ENCODE measurements at regions not wholly inside any gene's neighbourhood (a gene's known extent, or its start where the extent isn't known, plus 50 kb on each side); places are given as distances from the start of the nearest gene placed in this dataset.
A peak's percentile ranks its signal among the peaks of the same experiment; 100 is the strongest.

- Histone ChIP-seq H3K27ac (no peak overlapping the region), H3K4me1 (replicated peaks in 1 of 2) (no peaks in the 10 kb centered on the region), H3K4me3 (no peak overlapping the region)
- in situ Hi-C loops (cut with MboI; ENCODE audit: low pct_unique_long_range_greater_than_20kb in 2 of 9, low sequenced_read_pairs in 9 of 9, unreplicated experiment in 9 of 9) = no loop called here
- ATAC-seq (replicated peaks in 6 of 8) = no peak
Observed at GRCh38 chr1:213876531-213876930, 111.2 kb upstream of the PROX1 start.

GRCh38 chr1:213883618-213884017 is 104.2 kb upstream of the PROX1 start:
- in situ Hi-C loops (cut with MboI; ENCODE audit: low pct_unique_long_range_greater_than_20kb in 2 of 9, low sequenced_read_pairs in 9 of 9, unreplicated experiment in 9 of 9) = no loop called here
- peaks cover 0 to 3% of the 10 kb centered on the region in 2 donors for H3K4me1 ChIP-seq (replicated peaks in 1 of 2)
- H3K4me3 ChIP-seq = no peak overlapping the region
- H3K27ac ChIP-seq = no peak overlapping the region
- WGBS, 10 experiments = 0 to 100% (median 70%) methylated on average over 1 to 2 of the region's 2 CpGs; no CpG with 5 or more reads in 3 of the 10 experiments
- ATAC-seq (replicated peaks in 6 of 8) = no peak

- H3K4me3 ChIP-seq = no peak overlapping the region
- no peak for ATAC-seq (replicated peaks in 6 of 8)
- H3K27ac ChIP-seq = no peak overlapping the region
- WGBS, 10 experiments = 0% methylated on average over 1 of the region's 1 CpG; no CpG with 5 or more reads in 4 of the 10 experiments
- in situ Hi-C loops (cut with MboI; ENCODE audit: low pct_unique_long_range_greater_than_20kb in 2 of 9, low sequenced_read_pairs in 9 of 9, unreplicated experiment in 9 of 9) = no loop called here
- H3K4me1 ChIP-seq (replicated peaks in 1 of 2) = peaks cover 0 to 3% of the 10 kb centered on the region in 2 donors
Observed at GRCh38 chr1:213884402-213884801, 103.4 kb upstream of the PROX1 start.

DNA sequence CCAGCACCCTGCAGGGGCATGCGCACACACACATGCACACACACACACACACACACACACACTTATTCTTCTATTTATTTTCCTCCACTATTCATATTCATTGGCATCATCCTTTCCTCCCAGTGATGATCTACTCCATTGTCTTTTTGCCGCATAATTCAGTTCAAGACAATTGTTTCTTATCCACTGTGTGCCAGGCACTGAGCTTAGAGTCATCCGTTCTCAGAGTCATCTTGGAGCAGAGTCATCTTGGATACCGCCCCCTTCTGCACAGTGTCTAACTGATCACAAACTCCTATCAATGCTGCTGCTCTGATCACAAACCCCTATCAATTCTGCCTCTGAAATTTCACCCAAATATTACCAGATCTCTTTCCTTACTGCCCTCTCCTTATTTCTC is 102.8 kb upstream of the PROX1 start:
- H3K4me3 ChIP-seq = no peak overlapping the region
- ATAC-seq (replicated peaks in 6 of 8) = peak in 3 of 8 experiments; percentile 52 to 64 (median 61)
- in situ Hi-C loops (cut with MboI; ENCODE audit: low pct_unique_long_range_greater_than_20kb in 2 of 9, low sequenced_read_pairs in 9 of 9, unreplicated experiment in 9 of 9) = no loop called here
- peaks cover 0 to 3% of the 10 kb centered on the region in 2 donors for H3K4me1 ChIP-seq (replicated peaks in 1 of 2)
- WGBS, 10 experiments = 28 to 100% (median 70%) methylated on average over 1 to 4 of the region's 4 CpGs; no CpG with 5 or more reads in 1 of the 10 experiments
- H3K27ac ChIP-seq = no peak overlapping the region

GRCh38 chr1:213887842-213888241 is 99.9 kb upstream of the PROX1 start:
- ATAC-seq (replicated peaks in 6 of 8) = no peak
- 60 to 100% (median 100%) methylated on average over 1 of the region's 1 CpG; no CpG with 5 or more reads in 2 of the 10 experiments for WGBS, 10 experiments
- Histone ChIP-seq H3K27ac (no peak overlapping the region), H3K4me1 (replicated peaks in 1 of 2) (peaks cover 0 to 5% of the 10 kb centered on the region in 2 donors), H3K4me3 (no peak overlapping the region)
- in situ Hi-C loops (cut with MboI; ENCODE audit: low pct_unique_long_range_greater_than_20kb in 2 of 9, low sequenced_read_pairs in 9 of 9, unreplicated experiment in 9 of 9) = no loop called here

DNA sequence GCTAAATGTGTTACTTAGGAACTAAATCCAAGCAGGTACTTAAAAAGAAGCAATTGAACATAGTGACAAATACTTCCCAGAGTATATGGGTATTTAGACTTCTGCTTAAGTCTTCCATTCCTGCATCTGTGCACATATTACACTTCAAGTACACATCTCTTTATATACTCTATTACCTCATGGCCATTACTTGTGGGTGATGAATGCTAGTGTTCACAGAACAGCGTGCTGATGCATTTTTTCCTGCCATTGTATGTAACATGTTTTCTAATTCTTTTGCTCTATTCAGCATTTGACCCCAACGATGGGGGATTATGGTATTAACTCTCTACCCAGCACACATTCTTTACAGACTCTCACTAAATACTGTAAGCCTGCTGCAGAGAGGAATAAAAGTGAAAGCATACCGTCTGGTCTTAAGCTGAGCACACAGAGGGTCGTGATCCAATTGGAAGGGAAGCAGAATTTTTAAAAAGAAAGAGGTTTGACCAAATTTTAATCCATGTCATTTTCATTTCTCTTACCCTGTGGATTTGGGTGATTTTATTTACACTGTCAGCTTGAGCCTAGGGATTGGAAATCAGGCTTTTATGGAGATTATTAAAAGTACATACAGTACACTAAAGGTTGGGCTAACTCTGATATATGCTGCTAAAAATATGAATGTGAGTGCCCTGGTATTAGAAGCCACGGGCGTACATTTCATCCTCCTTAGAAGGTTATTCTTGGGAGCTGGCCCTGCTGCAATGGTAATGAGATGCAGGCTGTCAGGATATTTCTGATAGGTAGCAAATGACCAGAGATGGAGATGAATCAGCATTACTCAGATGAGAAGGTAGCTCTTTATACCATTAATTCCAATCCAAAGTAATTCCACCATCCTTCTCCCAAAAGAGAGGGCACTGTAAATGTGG is 95.5 kb upstream of the PROX1 start:
- 0 to 87% (median 70%) methylated on average over 2 to 6 of the region's 6 CpGs; no CpG with 5 or more reads in 1 of the 10 experiments for WGBS, 10 experiments
- in situ Hi-C loops (cut with MboI; ENCODE audit: low pct_unique_long_range_greater_than_20kb in 2 of 9, low sequenced_read_pairs in 9 of 9, unreplicated experiment in 9 of 9) = no loop called here
- ATAC-seq (replicated peaks in 6 of 8) = peak in 2 of 8 experiments; percentile 66 to 81
- Histone ChIP-seq H3K4me1 (replicated peaks in 1 of 2) (peaks cover 0 to 2% of the 10 kb centered on the region in 2 donors), H3K4me3 (no peak overlapping the region), H3K27ac (no peak overlapping the region)

GRCh38 chr1:213898684-213899083 is 89.1 kb upstream of the PROX1 start:
- H3K27ac ChIP-seq = no peak overlapping the region
- H3K4me1 ChIP-seq (replicated peaks in 1 of 2) = peaks cover 4 to 9% of the 10 kb centered on the region in 2 donors
- in situ Hi-C loops (cut with MboI; ENCODE audit: low pct_unique_long_range_greater_than_20kb in 2 of 9, low sequenced_read_pairs in 9 of 9, unreplicated experiment in 9 of 9) = no loop called here
- H3K4me3 ChIP-seq = no peak overlapping the region
- 29 to 100% (median 90%) methylated on average over 1 to 4 of the region's 4 CpGs for WGBS, 10 experiments
- no peak for ATAC-seq (replicated peaks in 6 of 8)

DNA sequence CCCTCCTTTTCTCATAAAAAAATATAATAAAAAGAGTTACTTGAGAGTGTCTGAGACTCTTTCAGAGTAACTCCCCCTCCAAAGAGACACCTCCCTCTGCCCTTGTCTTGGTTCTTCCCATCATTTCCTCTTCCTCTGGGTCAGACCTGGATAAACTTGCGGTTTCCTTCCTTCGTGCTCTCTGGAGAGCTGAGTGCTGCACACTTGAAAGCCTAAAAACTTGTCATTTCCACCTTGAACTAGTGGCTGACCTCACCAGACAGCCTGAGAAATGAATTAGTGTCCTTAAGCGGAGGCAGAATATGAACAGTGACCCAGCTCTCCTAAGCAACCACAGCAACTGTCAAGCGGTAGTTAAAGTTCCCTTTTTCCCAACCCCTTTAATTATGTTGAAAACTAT is 88.4 kb upstream of the PROX1 start:
- no peak overlapping the region for H3K4me3 ChIP-seq
- H3K27ac ChIP-seq = no peak overlapping the region
- in situ Hi-C loops (cut with MboI; ENCODE audit: low pct_unique_long_range_greater_than_20kb in 2 of 9, low sequenced_read_pairs in 9 of 9, unreplicated experiment in 9 of 9) = no loop called here
- ATAC-seq (replicated peaks in 6 of 8) = peak in 2 of 8 experiments; percentile 10 to 45
- peaks cover 4 to 9% of the 10 kb centered on the region in 2 donors for H3K4me1 ChIP-seq (replicated peaks in 1 of 2)
- WGBS, 10 experiments = 26 to 100% (median 87%) methylated on average over 1 to 4 of the region's 4 CpGs; no CpG with 5 or more reads in 1 of the 10 experiments

GRCh38 chr1:213905344-213905743 is 82.4 kb upstream of the PROX1 start:
- in situ Hi-C loops (cut with MboI; ENCODE audit: low pct_unique_long_range_greater_than_20kb in 2 of 9, low sequenced_read_pairs in 9 of 9, unreplicated experiment in 9 of 9) = no loop called here
- ATAC-seq (replicated peaks in 6 of 8) = no peak
- Histone ChIP-seq H3K4me1 (replicated peaks in 1 of 2) (no peaks in the 10 kb centered on the region), H3K27ac (no peak overlapping the region), H3K4me3 (no peak overlapping the region)
- 0 to 88% (median 75%) methylated on average over 2 to 8 of the region's 13 CpGs; no CpG with 5 or more reads in 6 of the 10 experiments for WGBS, 10 experiments

GRCh38 chr1:213908521-213908920 is 79.3 kb upstream of the PROX1 start:
- 21 to 100% (median 83%) methylated on average over 1 to 4 of the region's 4 CpGs; no CpG with 5 or more reads in 1 of the 10 experiments for WGBS, 10 experiments
- no peak overlapping the region for H3K27ac ChIP-seq
- in situ Hi-C loops (cut with MboI; ENCODE audit: low pct_unique_long_range_greater_than_20kb in 2 of 9, low sequenced_read_pairs in 9 of 9, unreplicated experiment in 9 of 9) = no loop called here

GRCh38 chr1:213914392-213914791 is 73.4 kb upstream of the PROX1 start:
- no peaks in the 10 kb centered on the region for H3K4me1 ChIP-seq (replicated peaks in 1 of 2)
- H3K4me3 ChIP-seq = no peak overlapping the region
- no peak overlapping the region for H3K27ac ChIP-seq
- 0 to 100% (median 79%) methylated on average over 1 to 6 of the region's 6 CpGs; no CpG with 5 or more reads in 2 of the 10 experiments for WGBS, 10 experiments
- ATAC-seq (replicated peaks in 6 of 8) = no peak
- in situ Hi-C loops (cut with MboI; ENCODE audit: low pct_unique_long_range_greater_than_20kb in 2 of 9, low sequenced_read_pairs in 9 of 9, unreplicated experiment in 9 of 9) = no loop called here

More at GRCh38 chr1:213908521-213908920, 79.3 kb upstream of the PROX1 start:
- H3K4me1 ChIP-seq (replicated peaks in 1 of 2) = no peaks in the 10 kb centered on the region
- ATAC-seq (replicated peaks in 6 of 8) = no peak
- H3K4me3 ChIP-seq = no peak overlapping the region

DNA sequence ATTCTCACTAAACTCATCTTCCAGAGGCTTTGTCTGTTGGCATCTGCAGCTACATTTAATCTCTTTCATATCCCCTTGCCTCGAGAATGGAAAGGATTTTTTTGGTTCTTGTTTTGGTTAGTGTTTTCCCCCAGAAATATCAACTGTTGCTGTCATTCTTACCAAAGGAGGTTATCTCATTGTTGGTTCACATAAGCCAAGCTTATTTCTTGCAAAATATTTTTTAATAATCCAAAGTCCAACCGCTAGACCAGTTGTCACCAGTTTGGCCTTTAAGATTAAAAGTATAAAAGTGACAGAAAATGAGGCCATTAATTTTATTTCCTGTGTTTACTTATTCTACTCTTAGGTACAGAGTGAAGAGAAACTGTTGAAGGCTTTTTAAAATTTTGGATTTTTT is 66.5 kb upstream of the PROX1 start:
- in situ Hi-C loops (cut with MboI; ENCODE audit: low pct_unique_long_range_greater_than_20kb in 2 of 9, low sequenced_read_pairs in 9 of 9, unreplicated experiment in 9 of 9) = no loop called here
- Histone ChIP-seq H3K4me3 (no peak overlapping the region), H3K4me1 (replicated peaks in 1 of 2) (no peaks in the 10 kb centered on the region), H3K27ac (no peak overlapping the region)
- no peak for ATAC-seq (replicated peaks in 6 of 8)
- 0 to 79% (median 44%) methylated on average over 1 to 2 of the region's 2 CpGs; no CpG with 5 or more reads in 1 of the 10 experiments for WGBS, 10 experiments

GRCh38 chr1:213921712-213922111 is 66.1 kb upstream of the PROX1 start:
- Histone ChIP-seq H3K4me1 (replicated peaks in 1 of 2) (no peaks in the 10 kb centered on the region), H3K4me3 (no peak overlapping the region), H3K27ac (no peak overlapping the region)
- ATAC-seq (replicated peaks in 6 of 8) = no peak
- WGBS, 10 experiments = 0 to 90% (median 69%) methylated on average over 1 to 5 of the region's 5 CpGs
- in situ Hi-C loops (cut with MboI; ENCODE audit: low pct_unique_long_range_greater_than_20kb in 2 of 9, low sequenced_read_pairs in 9 of 9, unreplicated experiment in 9 of 9) = no loop called here

Data from motor neuron (in vitro differentiated cells).